ENCODE measurements at regions not wholly inside any gene's neighbourhood (a gene's known extent, or its start where the extent isn't known, plus 50 kb on each side); places are given as distances from the start of the nearest gene placed in this dataset.
A peak's percentile ranks its signal among the peaks of the same experiment; 100 is the strongest.

GRCh38 chr2:238709325-238710025 lies 138.4 kb upstream of the TWIST2 start:
- Mint-ChIP-seq H3K9me3 (no peaks in the 10 kb centered on the region), H3K4me1 (ENCODE audit: low read depth) (no peaks in the 10 kb centered on the region), H3K36me3 (ENCODE audit: low read depth) (no peaks in the 10 kb centered on the region), H3K27ac (no peak overlapping the region), H3K27me3 (peaks cover 15% of the 10 kb centered on the region), H3K4me3 (no peak overlapping the region)
- DNase-seq, result no peak

GRCh38 chr2:238710032-238710735 lies 137.7 kb upstream of the TWIST2 start:
- Mint-ChIP-seq H3K9me3 (no peaks in the 10 kb centered on the region), H3K27ac (no peak overlapping the region), H3K4me3 (no peak overlapping the region), H3K4me1 (ENCODE audit: low read depth) (no peaks in the 10 kb centered on the region), H3K27me3 (peaks cover 18% of the 10 kb centered on the region), H3K36me3 (ENCODE audit: low read depth) (no peaks in the 10 kb centered on the region)
- no peak for DNase-seq

GRCh38 chr2:238710787-238711186 lies 137.1 kb upstream of the TWIST2 start:
- Mint-ChIP-seq H3K9me3 (no peaks in the 10 kb centered on the region), H3K4me1 (ENCODE audit: low read depth) (no peaks in the 10 kb centered on the region), H3K27ac (no peak overlapping the region), H3K36me3 (ENCODE audit: low read depth) (no peaks in the 10 kb centered on the region), H3K27me3 (peaks cover 20% of the 10 kb centered on the region), H3K4me3 (no peak overlapping the region)
- DNase-seq, result no peak

GRCh38 chr2:238711346-238711745 lies 136.5 kb upstream of the TWIST2 start:
- no peak overlapping the region for H3K27ac Mint-ChIP-seq
- H3K9me3 Mint-ChIP-seq, result no peaks in the 10 kb centered on the region
- no peak overlapping the region for H3K4me3 Mint-ChIP-seq
- no peak for DNase-seq
- peaks cover 21% of the 10 kb centered on the region for H3K27me3 Mint-ChIP-seq
- H3K4me1 Mint-ChIP-seq (ENCODE audit: low read depth), result no peaks in the 10 kb centered on the region
- no peaks in the 10 kb centered on the region for H3K36me3 Mint-ChIP-seq (ENCODE audit: low read depth)

GRCh38 chr2:238712011-238712410 lies 135.9 kb upstream of the TWIST2 start:
- no peaks in the 10 kb centered on the region for H3K36me3 Mint-ChIP-seq (ENCODE audit: low read depth)
- peaks cover 28% of the 10 kb centered on the region for H3K27me3 Mint-ChIP-seq
- no peak overlapping the region for H3K4me3 Mint-ChIP-seq
- H3K9me3 Mint-ChIP-seq, result no peaks in the 10 kb centered on the region
- H3K4me1 Mint-ChIP-seq (ENCODE audit: low read depth), result no peaks in the 10 kb centered on the region
- DNase-seq, result no peak
- H3K27ac Mint-ChIP-seq, result no peak overlapping the region

GRCh38 chr2:238713198-238713826 lies 134.6 kb upstream of the TWIST2 start:
- Mint-ChIP-seq H3K9me3 (no peaks in the 10 kb centered on the region), H3K4me1 (ENCODE audit: low read depth) (no peaks in the 10 kb centered on the region), H3K36me3 (ENCODE audit: low read depth) (no peaks in the 10 kb centered on the region), H3K27ac (no peak overlapping the region), H3K4me3 (no peak overlapping the region), H3K27me3 (peaks cover 31% of the 10 kb centered on the region)
- DNase-seq, result no peak

- DNase-seq, result no peak
- Mint-ChIP-seq H3K9me3 (no peaks in the 10 kb centered on the region), H3K36me3 (ENCODE audit: low read depth) (no peaks in the 10 kb centered on the region), H3K4me3 (no peak overlapping the region), H3K27me3 (peaks cover 34% of the 10 kb centered on the region), H3K4me1 (ENCODE audit: low read depth) (no peaks in the 10 kb centered on the region), H3K27ac (no peak overlapping the region)
These were observed 133.8 kb upstream of the TWIST2 start for GRCh38 chr2:238714038-238714528.

GRCh38 chr2:238716171-238716570 lies 131.7 kb upstream of the TWIST2 start:
- no peak overlapping the region for H3K4me3 Mint-ChIP-seq
- no peaks in the 10 kb centered on the region for H3K36me3 Mint-ChIP-seq (ENCODE audit: low read depth)
- no peak for DNase-seq
- H3K9me3 Mint-ChIP-seq, result no peaks in the 10 kb centered on the region
- H3K4me1 Mint-ChIP-seq (ENCODE audit: low read depth), result no peaks in the 10 kb centered on the region
- peaks cover 43% of the 10 kb centered on the region for H3K27me3 Mint-ChIP-seq
- no peak overlapping the region for H3K27ac Mint-ChIP-seq

GRCh38 chr2:238716585-238716984 lies 131.3 kb upstream of the TWIST2 start:
- H3K4me3 Mint-ChIP-seq, result no peak overlapping the region
- no peak for DNase-seq
- H3K27me3 Mint-ChIP-seq, result peaks cover 40% of the 10 kb centered on the region
- no peaks in the 10 kb centered on the region for H3K9me3 Mint-ChIP-seq
- H3K27ac Mint-ChIP-seq, result no peak overlapping the region
- H3K4me1 Mint-ChIP-seq (ENCODE audit: low read depth), result no peaks in the 10 kb centered on the region
- no peaks in the 10 kb centered on the region for H3K36me3 Mint-ChIP-seq (ENCODE audit: low read depth)

GRCh38 chr2:238717084-238717483 lies 130.8 kb upstream of the TWIST2 start:
- Mint-ChIP-seq H3K9me3 (no peaks in the 10 kb centered on the region), H3K4me3 (no peak overlapping the region), H3K27me3 (peaks cover 37% of the 10 kb centered on the region), H3K27ac (no peak overlapping the region), H3K36me3 (ENCODE audit: low read depth) (no peaks in the 10 kb centered on the region), H3K4me1 (ENCODE audit: low read depth) (no peaks in the 10 kb centered on the region)
- DNase-seq, result no peak

- no peaks in the 10 kb centered on the region for H3K36me3 Mint-ChIP-seq (ENCODE audit: low read depth)
- H3K9me3 Mint-ChIP-seq, result peaks cover 3% of the 10 kb centered on the region
- peaks cover 7% of the 10 kb centered on the region for H3K4me1 Mint-ChIP-seq (ENCODE audit: low read depth)
- H3K27ac Mint-ChIP-seq, result no peak overlapping the region
- peaks cover 41% of the 10 kb centered on the region for H3K27me3 Mint-ChIP-seq
- DNase-seq, result no peak
- H3K4me3 Mint-ChIP-seq, result no peak overlapping the region
These were observed 128.2 kb upstream of the TWIST2 start for GRCh38 chr2:238719641-238720040.

- H3K27me3 Mint-ChIP-seq, result peaks cover 43% of the 10 kb centered on the region
These were observed 127.6 kb upstream of the TWIST2 start for GRCh38 chr2:238720232-238720672.

GRCh38 chr2:238722181-238722580 lies 125.7 kb upstream of the TWIST2 start:
- no peak overlapping the region for H3K27ac Mint-ChIP-seq
- peaks cover 39% of the 10 kb centered on the region for H3K27me3 Mint-ChIP-seq
- H3K9me3 Mint-ChIP-seq, result peaks cover 3% of the 10 kb centered on the region
- peak; percentile 15 for DNase-seq
- H3K36me3 Mint-ChIP-seq (ENCODE audit: low read depth), result no peaks in the 10 kb centered on the region
- no peak overlapping the region for H3K4me3 Mint-ChIP-seq
- H3K4me1 Mint-ChIP-seq (ENCODE audit: low read depth), result peaks cover 7% of the 10 kb centered on the region

More at GRCh38 chr2:238720232-238720672, 127.6 kb upstream of the TWIST2 start:
- Mint-ChIP-seq H3K36me3 (ENCODE audit: low read depth) (no peaks in the 10 kb centered on the region), H3K9me3 (peaks cover 3% of the 10 kb centered on the region), H3K4me1 (ENCODE audit: low read depth) (peaks cover 7% of the 10 kb centered on the region), H3K4me3 (no peak overlapping the region), H3K27ac (no peak overlapping the region)
- DNase-seq, result peak; percentile 65

- H3K36me3 Mint-ChIP-seq (ENCODE audit: low read depth), result no peaks in the 10 kb centered on the region
- peaks cover 38% of the 10 kb centered on the region for H3K27me3 Mint-ChIP-seq
- H3K27ac Mint-ChIP-seq, result no peak overlapping the region
- peaks cover 7% of the 10 kb centered on the region for H3K4me1 Mint-ChIP-seq (ENCODE audit: low read depth)
- no peak overlapping the region for H3K4me3 Mint-ChIP-seq
- peaks cover 3% of the 10 kb centered on the region for H3K9me3 Mint-ChIP-seq
- DNase-seq, result no peak
These were observed 125.0 kb upstream of the TWIST2 start for GRCh38 chr2:238722883-238723282.
